GM04504 (cell line): ENCODE measurements at regions not wholly inside any gene's neighbourhood (a gene's known extent, or its start where the extent isn't known, plus 50 kb on each side); places are given as distances from the start of the nearest gene placed in this dataset.

Experiments
- DNase-seq: peaks from one replicate; pipeline ENCODE4 v3.0.0-alpha.2; 2012; ENCODE audit warnings: low read depth

DNA sequence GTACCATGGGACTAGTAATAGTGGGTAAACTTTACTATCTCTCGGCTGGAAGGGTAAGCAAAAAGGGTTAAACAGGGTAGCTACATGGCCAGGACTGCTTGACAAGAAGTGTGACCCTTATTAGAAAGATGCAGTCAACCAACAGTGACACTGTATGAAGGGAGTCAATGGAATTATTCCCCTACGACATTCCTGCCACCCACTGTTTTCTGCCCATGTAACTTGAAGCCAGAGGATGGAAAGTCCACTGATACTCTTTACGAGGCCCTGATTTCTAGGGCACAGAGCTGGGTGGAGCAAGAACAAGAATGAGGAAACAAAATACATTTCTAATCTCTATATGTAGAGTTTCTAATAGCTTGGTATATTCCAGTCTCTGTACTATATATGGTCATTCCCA lies 1102.5 kb downstream of the CDH11 start:
- DNase-seq: no peak

DNA sequence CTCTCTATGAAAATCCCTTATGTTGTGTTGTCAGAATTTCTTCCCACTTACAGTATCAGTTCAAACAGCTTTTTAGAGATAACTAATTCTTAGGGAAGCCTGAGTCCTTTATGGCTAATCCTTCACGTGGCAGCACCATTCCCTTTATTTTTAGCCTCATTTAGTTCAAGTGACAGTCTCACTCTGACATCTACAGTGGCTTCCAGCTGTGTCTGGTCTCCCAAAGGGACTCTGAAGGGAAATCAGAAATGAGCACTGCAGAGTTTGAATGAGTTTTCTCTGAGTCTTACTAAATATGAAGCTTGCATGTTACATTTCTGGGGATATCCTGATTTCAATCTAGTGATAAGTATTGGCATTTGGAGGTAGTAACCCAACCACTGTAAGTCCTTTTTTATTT lies 1104.1 kb downstream of the CDH11 start:
- DNase-seq: no peak

DNA sequence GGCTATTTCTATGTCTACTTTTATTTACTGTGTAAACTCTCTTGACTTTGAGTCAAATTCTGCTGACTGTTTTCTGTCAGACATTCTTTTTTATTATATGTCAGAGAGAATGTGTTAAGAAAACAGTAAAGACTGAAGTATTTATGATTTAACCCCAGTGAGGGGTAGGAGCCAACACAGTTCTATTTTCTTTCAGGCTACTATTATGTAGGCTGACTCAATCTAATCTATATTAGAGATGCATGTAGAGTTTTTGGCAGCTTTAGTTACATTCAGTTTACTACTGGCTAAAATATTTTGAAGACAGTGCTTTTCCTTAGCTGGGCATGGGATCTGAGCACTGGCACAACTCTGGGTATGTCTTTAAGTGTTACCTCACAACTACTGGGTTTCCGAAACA lies 1108.0 kb downstream of the CDH11 start:
- no peak for DNase-seq

DNA sequence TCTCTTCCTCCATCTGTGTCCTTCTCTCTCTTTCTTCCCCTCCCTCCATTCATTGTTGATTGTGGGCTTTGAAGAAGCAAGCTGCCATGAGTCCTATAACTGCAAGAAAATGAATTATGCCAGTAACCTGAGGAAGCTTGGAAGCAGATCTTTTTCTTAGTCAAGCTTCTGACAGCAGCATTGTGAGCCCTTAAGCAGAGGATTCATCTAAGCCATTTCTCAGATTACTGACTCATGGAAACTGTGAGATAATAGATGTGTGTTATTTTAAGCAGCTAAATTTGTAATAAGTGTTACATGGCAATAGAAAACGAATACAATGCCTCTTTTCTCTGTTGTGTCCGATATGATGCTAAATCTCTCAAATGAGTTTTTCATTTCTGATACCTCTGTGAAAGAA lies 1109.7 kb downstream of the CDH11 start:
- no peak for DNase-seq

DNA sequence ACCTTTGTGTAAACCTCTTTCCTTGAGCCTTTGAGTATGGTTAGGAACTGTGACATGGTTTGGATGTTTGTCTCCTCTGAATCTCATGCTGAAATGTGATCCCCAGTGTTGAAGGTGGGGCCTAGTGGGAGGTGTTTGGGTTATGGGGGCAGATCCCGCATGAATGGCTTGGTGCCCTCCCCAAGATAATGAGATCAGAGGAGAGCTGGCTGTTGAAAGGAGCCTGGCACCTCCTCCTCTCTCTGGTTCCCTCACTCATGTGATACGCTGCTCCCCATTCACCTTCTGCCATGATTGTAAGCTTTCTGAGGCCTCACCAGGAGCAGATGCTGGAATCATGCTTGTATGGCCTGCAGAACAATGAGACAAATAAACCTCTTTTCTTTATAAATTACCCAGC lies 1110.2 kb downstream of the CDH11 start:
- no peak for DNase-seq

DNA sequence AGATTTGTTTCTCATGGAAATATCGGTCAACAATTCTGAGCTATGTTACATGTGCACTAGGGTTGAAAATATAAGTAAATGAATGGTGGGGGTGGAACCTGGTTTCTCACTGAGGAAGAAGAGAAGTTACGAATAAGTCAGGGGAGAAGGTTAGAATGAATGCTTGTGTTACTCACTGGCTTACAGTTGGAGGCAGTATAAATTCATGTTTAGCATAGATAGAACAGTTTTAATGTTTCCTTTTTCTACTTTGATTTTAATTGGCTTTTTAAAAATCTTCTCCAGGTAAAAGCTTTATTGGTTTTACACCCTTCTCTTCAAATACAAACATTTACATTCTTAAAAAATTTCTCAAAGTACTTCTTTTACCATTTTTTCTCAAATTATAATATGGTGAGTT lies 1113.7 kb downstream of the CDH11 start:
- DNase-seq: no peak

DNA sequence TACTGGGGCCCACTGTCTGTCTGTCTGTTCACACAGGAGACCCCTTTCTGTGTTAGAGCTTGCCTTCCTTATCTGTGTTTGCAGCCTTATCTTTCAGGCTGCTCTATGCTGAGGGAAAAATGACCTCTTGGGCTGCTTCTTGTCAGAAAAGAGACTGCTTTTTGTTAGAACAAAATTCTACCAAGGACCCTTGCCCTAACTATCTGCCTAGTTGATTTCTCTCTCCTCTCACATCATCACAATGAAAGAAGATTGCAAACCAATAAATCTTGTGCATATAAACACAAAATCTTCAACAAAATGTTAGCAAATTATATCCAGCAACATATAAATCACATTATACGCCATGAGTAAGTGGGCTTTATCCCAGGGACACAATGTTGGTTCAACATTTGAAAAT lies 1117.7 kb downstream of the CDH11 start:
- DNase-seq: no peak

DNA sequence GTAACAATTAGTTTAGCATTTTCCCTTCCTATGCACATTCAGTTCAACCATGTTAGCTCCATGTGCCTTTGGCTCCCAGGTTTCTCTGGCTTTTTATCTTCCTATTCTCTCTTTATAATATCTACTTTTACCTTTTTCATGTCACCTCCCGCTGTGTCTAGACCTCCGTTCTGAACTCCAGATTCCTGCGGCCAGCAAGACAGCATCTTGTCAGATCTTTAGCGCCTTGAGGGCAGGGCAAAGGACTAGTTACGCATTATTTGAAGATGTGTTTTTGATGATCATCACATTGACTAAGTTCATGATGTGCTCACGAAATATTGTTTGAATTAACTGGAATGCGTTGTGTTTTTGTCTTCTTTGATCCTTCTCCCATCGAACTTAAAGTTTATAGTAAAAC lies 1126.8 kb downstream of the CDH11 start:
- DNase-seq: no peak

DNA sequence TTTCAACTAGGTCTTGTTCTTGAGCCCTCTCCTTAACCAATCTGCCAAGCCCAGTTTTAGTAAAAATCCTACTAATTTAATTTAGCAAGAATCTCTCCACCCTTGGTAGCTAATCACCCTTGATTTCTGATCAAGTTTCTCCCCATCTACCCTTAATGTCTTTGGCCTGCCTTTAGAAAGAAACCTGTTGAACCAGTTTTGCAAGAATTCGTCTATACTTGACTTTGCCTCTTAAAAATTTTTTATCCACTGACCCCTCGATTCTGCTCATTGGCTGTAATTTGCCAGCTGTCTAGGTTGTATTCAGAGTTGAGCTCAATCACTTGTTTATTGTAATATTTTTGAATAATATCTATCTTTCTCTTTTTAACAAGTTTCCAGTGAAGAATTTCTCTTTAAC lies 1138.5 kb downstream of the CDH11 start:
- DNase-seq: no peak

DNA sequence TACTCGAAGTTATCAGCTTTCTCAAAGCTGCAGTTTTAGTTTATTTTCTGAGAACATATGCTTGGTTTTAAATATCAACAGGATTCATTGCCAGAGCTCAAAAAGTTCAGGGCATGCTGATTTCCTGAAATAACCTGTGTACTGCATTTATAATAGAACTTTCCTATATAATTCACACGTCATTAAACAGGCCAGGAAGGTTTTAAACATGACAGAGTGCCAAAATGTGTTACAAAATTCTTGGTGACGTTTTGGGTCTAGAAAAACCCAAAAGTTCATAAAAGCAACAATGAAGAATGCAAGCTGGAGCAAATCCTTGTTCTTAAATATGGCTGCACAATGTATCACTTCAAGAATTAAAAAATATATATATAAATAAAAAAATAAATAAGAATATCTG lies 1139.1 kb downstream of the CDH11 start:
- DNase-seq: no peak

DNA sequence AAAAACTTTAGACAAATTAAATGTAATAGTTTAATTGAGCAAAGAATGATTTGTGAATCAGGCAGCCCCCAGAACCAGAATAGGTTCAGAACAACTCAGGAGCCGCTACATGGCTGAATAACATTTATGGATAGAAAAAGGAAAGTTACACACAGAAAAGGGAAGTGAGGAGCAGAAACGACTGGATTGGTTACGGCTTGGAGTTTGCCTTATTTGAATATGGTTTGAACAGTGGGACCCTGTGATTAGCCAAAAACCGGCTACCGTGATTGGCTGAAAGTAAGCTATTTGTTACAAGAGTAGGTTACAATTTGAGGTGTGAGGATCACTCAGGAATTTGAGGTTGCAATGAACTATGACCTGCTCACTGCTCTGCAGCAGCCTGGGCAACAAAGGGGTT lies 1139.8 kb downstream of the CDH11 start:
- DNase-seq: no peak

DNA sequence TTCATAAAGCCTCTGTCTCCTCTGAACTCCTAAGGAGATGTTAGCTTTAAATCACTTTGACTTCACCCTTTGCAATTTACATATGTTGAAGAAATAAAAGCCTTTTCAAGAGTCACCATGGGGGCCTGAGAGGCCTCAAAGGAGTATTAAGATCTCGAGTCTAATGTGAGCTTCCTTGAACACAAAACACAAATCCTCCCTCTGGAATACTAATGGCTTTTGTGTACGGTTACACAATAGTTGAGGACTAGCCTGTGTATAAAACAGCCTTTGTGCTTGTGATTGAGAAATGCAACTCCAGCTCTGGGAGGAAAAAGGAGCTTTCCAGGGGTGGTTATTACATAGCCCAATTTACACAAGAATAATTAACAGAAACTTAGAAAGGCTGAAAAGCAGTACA lies 1140.2 kb downstream of the CDH11 start:
- DNase-seq: no peak

DNA sequence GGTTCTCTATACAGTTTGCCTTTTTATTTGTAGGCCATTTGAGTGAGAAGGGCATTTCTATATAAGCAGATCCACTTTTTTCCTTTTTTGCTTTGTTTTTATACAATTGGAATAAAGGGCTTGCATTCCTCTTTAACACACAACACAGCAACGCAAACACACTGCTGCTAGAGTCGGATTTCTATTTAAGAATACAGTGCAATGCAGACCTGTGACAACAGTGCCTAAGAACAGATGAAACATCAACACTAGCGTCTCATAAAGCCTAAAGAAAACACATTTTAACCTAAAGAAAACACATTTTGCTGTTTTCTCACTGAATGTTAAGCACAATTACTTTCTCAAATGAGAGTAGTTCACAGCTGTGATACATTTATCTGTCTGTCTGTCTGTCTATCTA lies 1141.1 kb downstream of the CDH11 start:
- DNase-seq: no peak

DNA sequence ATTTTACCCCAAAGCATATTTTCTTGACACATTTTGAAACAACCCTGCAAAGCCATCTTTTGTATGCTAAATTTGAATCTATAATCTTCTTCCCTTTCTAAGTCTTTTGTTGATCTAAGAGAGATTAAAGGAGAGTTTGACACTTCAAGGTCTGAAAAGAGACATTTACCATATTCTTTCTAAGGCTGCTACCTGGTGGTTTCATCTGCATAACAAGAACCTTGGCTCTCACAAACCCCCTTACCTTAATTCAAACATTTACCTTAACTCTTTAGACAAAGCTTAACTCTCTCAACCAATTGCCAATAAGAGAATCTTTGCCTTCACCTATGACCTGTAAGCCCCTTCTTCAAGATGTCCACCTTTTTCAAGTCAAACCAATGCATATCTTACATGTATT lies 1143.6 kb downstream of the CDH11 start:
- DNase-seq: no peak

DNA sequence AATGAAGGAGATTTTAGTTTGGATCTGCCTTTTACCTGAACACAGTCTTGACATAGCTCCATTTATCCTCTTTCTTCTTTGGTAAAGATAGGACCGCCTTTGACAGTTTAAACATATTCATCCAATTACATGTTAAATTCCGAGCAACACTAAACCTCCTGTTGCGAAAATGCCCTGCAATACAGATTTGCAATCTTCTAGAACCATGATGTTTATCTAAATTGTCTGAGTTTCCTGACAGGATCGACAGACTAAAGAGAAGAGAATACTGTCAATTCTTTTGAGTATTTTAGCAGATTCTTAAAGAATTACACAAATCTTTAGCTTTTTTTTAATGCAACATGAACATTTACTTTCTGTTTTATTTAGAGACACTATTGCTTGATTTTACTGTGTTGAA lies 1145.5 kb downstream of the CDH11 start:
- DNase-seq: no peak

DNA sequence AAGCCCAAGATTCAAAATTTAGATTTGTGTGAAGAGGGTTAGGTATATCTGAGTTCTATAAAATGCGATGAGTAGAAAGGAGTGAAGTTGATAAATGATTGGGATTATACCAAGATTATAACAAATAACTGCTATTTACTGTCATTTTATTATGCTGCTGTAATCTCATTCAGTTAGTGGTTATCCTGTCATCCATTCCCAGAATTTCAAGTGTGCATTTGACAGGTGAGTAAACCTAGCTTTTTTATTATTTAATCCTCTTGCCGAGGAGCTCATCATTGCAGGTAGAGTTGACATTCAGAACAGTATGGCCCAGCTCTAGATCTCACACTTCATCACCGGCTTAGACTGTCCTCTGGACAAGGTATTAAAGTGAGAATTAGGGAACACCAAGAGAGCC lies 1146.2 kb downstream of the CDH11 start:
- DNase-seq: no peak

DNA sequence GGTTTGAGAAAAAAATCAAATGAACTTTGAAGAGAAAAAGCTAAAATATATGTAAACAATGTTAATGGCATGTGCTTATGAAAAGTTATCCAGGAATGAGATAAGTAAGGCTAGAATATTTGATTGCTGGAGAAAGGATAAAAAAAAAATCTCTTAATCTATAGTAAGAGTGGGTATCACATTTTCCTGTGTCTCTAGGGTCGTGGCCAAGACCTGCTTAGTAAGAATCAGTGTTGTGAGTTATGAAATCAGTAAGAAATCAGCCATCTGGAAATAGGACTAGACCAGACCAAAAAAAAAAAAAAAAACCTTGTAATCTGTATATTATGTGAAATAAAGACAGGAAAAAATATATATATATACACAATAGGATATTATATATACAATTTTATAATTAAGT lies 1153.9 kb downstream of the CDH11 start:
- DNase-seq: no peak

DNA sequence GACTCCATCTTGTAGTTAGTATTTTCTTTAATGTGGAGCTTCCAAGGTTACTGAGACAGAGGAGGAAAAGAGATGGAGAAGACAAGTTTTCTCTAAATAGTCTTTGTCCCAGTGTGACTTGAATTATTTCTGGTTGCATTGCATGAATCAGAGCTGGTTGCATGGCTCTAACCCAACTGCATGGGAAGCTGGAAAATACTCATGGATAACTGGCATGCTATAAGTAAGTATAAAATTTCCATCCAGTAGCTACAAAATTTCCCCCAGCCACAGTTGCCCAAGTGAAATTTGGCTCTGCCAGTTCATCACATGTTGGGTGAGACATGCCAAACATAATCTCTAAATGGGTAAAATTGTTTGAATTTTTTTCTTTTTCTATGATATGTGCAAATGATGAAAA lies 1161.5 kb downstream of the CDH11 start:
- DNase-seq: no peak

DNA sequence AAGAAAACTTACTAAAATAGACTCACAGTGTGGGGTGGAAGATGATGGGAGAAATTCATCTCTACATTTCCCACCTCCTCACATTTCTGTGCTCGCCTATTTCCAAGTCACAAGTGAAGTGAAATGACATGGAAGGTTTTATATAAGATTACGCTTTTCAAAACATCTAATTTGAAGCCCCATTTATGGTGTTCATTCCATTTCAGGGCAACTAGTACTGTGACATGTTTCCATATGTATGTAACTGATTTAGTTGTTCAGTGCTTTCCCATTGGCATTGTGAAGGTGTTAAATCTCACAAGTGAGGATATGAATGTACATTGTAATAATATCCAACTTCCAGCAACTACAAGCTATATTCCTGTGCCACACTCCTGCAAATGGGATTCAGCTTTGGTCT lies 1174.8 kb downstream of the CDH11 start:
- no peak for DNase-seq

DNA sequence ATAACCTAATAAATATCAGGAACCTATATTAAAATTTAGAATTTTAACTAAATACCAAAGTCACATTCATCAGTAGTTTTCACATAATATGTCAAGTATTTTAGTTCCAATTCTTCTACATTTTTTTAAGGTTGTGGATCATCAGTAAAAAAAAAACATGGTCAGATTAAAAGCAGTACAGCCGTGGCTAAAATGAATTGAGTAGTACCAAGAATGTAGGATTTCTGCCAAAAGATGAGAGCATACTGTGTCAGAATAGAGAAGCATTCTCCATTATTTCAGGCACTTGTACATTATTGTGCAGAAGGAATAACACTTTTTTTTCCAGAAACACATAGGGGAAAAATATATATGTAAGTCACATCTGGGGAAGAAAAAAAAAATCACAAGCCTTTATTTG lies 1176.1 kb downstream of the CDH11 start:
- DNase-seq: no peak

DNA sequence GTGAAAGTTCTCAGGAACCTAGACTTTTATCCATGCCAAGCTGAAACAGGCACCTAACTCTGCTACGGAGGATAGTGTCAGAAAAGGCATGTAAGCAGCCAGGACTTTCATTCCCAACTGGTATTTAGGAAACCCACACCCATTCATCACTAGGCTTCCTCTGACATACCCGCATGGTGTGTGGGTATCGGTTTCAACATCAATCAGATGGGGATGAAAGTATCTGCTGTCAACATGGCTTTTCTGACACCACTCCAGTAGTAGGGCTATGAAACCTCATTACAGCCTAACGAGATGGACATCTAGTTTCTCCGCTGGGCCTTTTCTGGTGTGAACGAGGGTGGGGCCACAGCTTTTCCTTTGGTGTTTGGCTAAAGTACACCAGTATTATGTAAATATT lies 1178.3 kb downstream of the CDH11 start:
- no peak for DNase-seq

DNA sequence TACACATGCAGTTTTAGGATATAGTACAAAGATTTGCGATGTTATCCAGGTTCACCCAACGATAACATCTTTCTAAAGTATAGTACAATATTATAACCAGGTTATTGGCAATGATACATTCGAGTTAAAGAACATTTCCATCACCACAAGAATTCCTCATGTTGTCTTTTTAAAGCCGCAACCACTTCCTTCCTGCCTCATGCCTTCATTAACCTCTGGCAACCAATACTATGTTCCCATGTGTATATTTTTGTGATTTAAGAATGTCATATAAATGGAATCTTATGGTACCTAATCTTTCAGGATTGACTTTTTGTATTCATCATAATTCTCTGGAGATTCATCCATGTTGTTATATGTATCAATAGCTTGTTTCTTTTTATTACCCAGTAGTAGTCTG lies 1183.2 kb downstream of the CDH11 start:
- DNase-seq: no peak

DNA sequence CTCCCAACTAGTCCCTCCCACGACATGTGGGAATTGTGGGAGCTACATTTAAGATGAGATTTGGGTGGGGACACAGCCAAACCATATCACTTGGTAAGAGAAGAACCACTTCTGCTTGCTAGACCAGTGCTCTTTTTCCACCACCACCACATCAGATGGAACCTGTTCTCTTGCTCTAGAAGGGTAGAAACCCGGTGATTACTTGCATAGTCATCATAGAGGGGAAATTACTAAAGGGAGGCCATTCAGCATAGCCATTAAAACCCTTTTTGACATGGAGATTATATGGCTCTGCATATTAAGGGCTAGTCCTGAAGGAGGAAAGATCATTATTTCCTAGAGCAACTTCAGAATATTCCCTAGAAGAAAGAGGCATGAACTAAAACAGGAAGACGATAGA lies 1188.0 kb downstream of the CDH11 start:
- no peak for DNase-seq

DNA sequence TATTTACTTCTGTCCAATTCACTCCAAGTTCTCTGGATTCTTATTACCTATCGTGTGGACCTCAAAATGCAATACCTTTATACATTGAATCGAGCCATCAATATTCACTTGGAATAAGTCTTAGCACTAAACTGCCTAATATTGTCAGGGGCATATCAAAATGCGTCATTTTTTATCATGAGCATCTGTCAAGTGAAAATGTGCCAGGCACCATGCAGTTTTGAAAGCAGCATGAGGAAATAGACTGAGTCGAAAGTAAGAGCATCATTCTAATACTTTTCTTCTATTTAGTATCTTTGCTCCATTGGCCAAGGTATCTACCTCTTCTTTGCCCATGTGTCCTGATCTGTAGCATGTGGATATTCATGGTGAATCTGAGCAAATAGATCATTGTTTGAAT lies 1193.4 kb downstream of the CDH11 start:
- no peak for DNase-seq

DNA sequence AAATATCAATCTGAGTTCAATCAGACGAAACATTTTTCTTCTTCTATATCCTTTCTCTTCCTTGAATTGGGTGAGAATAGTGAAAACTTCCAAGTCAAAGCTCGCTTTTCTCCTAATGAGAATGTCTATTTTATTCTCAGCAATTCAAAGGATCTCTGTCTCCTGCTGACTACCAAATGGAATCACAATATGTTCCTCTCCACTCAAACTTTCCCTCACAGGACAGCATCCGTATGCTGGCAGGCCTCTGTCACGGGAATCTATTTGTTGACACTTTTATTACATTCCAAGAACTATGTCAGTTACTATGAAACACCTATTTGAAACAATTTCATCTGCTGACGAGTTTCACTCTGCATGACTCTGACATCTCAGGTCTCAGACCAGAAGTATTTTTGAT lies 1196.6 kb downstream of the CDH11 start:
- no peak for DNase-seq

DNA sequence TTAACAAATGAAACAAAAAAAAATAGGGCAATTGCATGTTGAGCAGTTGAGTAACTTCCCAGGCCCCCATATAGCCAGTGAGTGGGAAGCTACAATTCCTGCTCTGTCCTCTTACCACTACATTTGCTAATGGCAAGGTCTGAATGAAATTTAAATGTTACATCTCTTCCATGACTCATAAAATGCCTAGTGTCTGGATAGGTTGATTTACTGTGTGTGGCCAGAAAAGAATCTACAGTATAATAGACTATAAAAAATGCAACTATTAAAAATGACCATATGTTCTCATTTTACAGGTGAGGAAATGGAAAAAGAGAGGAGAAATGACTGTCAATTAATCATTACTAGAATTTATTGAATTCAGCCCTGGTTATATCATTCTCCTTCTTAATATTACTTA lies 1199.3 kb downstream of the CDH11 start:
- DNase-seq: peak; percentile 10
